ENCODE measurements at regions not wholly inside any gene's neighbourhood (a gene's known extent, or its start where the extent isn't known, plus 50 kb on each side); places are given as distances from the start of the nearest gene placed in this dataset.
"Not testable (repeated sequence)": the region's sequence is repeated elsewhere in the genome, so short reads cannot be mapped to it uniquely, and the experiment has no call there.

- H3K36me3 Mint-ChIP-seq (ENCODE audit: unreplicated experiment), result no peaks in the 10 kb centered on the region
- H3K9me3 Mint-ChIP-seq (ENCODE audit: unreplicated experiment), result no peaks in the 10 kb centered on the region
- peaks cover 6% of the 10 kb centered on the region for H3K4me1 Mint-ChIP-seq (ENCODE audit: unreplicated experiment)
- TF ChIP-seq, protein P1, sequence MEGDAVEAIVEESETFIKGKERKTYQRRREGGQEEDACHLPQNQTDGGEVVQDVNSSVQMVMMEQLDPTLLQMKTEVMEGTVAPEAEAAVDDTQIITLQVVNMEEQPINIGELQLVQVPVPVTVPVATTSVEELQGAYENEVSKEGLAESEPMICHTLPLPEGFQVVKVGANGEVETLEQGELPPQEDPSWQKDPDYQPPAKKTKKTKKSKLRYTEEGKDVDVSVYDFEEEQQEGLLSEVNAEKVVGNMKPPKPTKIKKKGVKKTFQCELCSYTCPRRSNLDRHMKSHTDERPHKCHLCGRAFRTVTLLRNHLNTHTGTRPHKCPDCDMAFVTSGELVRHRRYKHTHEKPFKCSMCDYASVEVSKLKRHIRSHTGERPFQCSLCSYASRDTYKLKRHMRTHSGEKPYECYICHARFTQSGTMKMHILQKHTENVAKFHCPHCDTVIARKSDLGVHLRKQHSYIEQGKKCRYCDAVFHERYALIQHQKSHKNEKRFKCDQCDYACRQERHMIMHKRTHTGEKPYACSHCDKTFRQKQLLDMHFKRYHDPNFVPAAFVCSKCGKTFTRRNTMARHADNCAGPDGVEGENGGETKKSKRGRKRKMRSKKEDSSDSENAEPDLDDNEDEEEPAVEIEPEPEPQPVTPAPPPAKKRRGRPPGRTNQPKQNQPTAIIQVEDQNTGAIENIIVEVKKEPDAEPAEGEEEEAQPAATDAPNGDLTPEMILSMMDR (IDR thresholded peaks at IDR 0.05), result no peak
- H3K27me3 Mint-ChIP-seq (ENCODE audit: unreplicated experiment), result no peaks in the 10 kb centered on the region
- no peak overlapping the region for H3K27ac Mint-ChIP-seq (ENCODE audit: unreplicated experiment)
- DNase-seq (ENCODE audit: extremely low spot score, unreplicated experiment), result no peak
- H3K4me3 Mint-ChIP-seq (ENCODE audit: unreplicated experiment), result no peak overlapping the region
These were observed 679.7 kb downstream of the ZEB2 start for GRCh38 chr2:143840194-143840593.

DNA sequence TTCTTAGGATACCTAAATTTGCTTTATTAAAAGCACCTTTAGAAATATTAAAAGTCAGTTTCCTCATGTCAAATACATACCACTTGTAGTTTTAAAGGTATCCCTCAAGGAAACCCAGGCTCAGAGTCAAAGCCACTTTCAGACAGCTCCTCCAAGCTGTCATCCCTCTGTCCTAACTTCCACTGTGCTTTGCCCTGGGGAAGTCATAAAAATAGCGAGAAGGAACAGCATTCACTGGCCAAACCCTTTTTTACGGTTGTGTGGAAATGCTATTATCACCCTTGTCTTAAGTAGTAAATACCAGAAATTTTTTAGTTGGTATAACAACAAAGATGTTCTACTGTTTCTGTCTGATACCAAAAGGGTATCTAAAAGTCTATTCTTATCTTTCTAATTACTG is 680.5 kb downstream of the ZEB2 start:
- Mint-ChIP-seq H3K4me1 (ENCODE audit: unreplicated experiment) (peaks cover 6% of the 10 kb centered on the region), H3K4me3 (ENCODE audit: unreplicated experiment) (no peak overlapping the region), H3K36me3 (ENCODE audit: unreplicated experiment) (no peaks in the 10 kb centered on the region), H3K9me3 (ENCODE audit: unreplicated experiment) (no peaks in the 10 kb centered on the region), H3K27ac (ENCODE audit: unreplicated experiment) (no peak overlapping the region), H3K27me3 (ENCODE audit: unreplicated experiment) (no peaks in the 10 kb centered on the region)
- DNase-seq (ENCODE audit: extremely low spot score, unreplicated experiment), result no peak
- TF ChIP-seq, protein P1 (IDR thresholded peaks at IDR 0.05), result no peak

DNA sequence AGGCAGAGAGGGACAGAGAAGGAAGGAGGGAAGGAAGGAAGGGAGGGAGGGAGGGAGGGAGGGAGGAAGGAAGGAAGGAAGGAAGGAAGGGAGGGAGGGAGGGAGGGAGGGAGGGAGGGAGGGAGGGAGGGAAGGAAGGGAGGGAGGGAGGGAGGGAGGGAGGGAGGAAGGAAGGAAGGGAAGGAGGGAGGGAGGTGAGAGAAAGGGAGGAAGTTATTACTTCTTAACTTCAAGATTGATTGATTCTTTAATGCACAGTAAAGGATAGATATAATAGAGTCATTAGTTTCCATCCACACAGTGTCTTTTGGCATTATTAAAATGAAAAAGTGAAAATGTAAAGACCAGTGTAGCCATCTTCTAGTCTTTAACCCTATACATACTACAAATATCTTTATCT is 682.9 kb downstream of the ZEB2 start:
- H3K4me1 Mint-ChIP-seq (ENCODE audit: unreplicated experiment); DNase-seq (ENCODE audit: extremely low spot score, unreplicated experiment); H3K27ac Mint-ChIP-seq (ENCODE audit: unreplicated experiment); H3K27me3 Mint-ChIP-seq (ENCODE audit: unreplicated experiment); H3K9me3 Mint-ChIP-seq (ENCODE audit: unreplicated experiment); H3K4me3 Mint-ChIP-seq (ENCODE audit: unreplicated experiment); H3K36me3 Mint-ChIP-seq (ENCODE audit: unreplicated experiment): not testable (repeated sequence)

DNA sequence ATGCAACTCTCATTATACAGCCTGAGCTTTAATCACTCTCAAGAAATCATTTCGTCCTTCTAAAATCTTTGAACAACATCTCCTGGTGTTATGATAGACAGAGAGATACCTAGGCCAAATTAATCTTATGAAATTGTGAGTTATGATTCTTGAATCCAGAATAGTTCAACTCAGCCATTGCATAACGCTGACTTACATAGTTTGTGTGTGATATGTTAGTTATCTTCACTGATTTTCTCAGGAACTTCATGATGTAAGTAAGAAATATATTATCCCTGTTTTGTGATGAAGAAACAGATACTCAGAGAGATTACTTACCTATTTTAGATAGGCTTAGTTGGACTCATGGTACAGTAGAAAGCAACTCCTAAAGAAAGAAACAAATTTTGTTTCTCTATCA is 684.4 kb downstream of the ZEB2 start:
- Mint-ChIP-seq H3K36me3 (ENCODE audit: unreplicated experiment) (no peaks in the 10 kb centered on the region), H3K9me3 (ENCODE audit: unreplicated experiment) (no peaks in the 10 kb centered on the region), H3K27me3 (ENCODE audit: unreplicated experiment) (no peaks in the 10 kb centered on the region), H3K27ac (ENCODE audit: unreplicated experiment) (no peak overlapping the region), H3K4me3 (ENCODE audit: unreplicated experiment) (no peak overlapping the region), H3K4me1 (ENCODE audit: unreplicated experiment) (peaks cover 4% of the 10 kb centered on the region)
- TF ChIP-seq, protein P1 (IDR thresholded peaks at IDR 0.05), result no peak
- DNase-seq (ENCODE audit: extremely low spot score, unreplicated experiment), result no peak

DNA sequence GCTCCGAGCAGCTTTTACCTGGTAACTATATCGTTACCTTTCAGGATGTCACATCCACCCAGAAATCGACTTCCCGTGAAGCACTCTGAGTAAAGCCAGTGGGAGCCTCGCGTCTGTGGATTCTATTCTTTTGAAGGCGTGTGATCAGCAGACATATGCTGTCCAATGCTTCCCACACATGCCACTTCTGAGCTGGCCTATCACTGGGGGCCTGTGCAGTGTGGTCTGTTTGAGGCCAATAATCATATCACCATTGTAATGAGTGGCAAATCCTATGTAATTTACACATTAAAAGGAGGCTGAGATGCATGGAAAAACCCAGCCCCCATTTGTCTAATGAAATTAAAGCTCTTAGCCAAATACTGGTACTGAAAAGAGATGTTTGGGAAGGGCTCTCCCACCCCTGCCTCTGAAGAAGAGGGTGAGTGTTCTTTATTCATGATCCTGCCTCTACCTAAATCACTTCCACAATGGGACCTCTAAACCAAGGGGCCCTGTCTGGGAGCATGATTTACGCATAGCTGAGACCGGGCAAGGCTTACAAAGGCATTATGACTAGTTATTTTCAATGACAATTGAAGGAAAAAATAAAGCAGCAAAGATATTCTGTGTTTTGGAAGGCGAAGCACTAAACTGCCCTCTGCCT is 686.8 kb downstream of the ZEB2 start:
- DNase-seq (ENCODE audit: extremely low spot score, unreplicated experiment), result no peak
- TF ChIP-seq, protein P1 (IDR thresholded peaks at IDR 0.05), result no peak
- Mint-ChIP-seq H3K9me3 (ENCODE audit: unreplicated experiment) (no peaks in the 10 kb centered on the region), H3K27ac (ENCODE audit: unreplicated experiment) (no peak overlapping the region), H3K4me1 (ENCODE audit: unreplicated experiment) (peaks cover 8% of the 10 kb centered on the region), H3K27me3 (ENCODE audit: unreplicated experiment) (no peaks in the 10 kb centered on the region), H3K36me3 (ENCODE audit: unreplicated experiment) (no peaks in the 10 kb centered on the region), H3K4me3 (ENCODE audit: unreplicated experiment) (no peak overlapping the region)

DNA sequence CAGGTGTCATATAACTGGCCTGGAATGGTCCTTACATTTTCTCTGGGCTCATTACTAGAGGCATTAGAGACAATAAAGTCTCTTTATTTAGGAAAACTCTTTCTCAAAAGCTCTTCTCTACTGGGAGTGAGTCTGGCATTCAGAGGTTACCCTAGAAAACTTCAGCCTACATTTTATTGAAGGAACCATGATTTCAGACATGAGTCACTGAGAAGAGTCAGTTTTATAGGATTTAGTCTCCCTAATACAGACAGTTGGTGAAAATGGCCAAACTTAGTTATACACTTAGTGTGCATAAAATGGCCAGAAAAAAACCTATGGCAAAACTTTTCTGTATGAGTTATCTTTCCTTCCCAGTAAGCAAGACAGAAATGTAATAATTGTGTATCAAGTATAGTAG is 689.4 kb downstream of the ZEB2 start:
- no peak overlapping the region for H3K27ac Mint-ChIP-seq (ENCODE audit: unreplicated experiment)
- H3K36me3 Mint-ChIP-seq (ENCODE audit: unreplicated experiment), result no peaks in the 10 kb centered on the region
- no peaks in the 10 kb centered on the region for H3K9me3 Mint-ChIP-seq (ENCODE audit: unreplicated experiment)
- peaks cover 8% of the 10 kb centered on the region for H3K4me1 Mint-ChIP-seq (ENCODE audit: unreplicated experiment)
- TF ChIP-seq, protein P1 (IDR thresholded peaks at IDR 0.05), result no peak
- H3K4me3 Mint-ChIP-seq (ENCODE audit: unreplicated experiment), result no peak overlapping the region
- no peak for DNase-seq (ENCODE audit: extremely low spot score, unreplicated experiment)
- no peaks in the 10 kb centered on the region for H3K27me3 Mint-ChIP-seq (ENCODE audit: unreplicated experiment)
